ENCODE measurements at regions not wholly inside any gene's neighbourhood (a gene's known extent, or its start where the extent isn't known, plus 50 kb on each side); places are given as distances from the start of the nearest gene placed in this dataset.

DNA sequence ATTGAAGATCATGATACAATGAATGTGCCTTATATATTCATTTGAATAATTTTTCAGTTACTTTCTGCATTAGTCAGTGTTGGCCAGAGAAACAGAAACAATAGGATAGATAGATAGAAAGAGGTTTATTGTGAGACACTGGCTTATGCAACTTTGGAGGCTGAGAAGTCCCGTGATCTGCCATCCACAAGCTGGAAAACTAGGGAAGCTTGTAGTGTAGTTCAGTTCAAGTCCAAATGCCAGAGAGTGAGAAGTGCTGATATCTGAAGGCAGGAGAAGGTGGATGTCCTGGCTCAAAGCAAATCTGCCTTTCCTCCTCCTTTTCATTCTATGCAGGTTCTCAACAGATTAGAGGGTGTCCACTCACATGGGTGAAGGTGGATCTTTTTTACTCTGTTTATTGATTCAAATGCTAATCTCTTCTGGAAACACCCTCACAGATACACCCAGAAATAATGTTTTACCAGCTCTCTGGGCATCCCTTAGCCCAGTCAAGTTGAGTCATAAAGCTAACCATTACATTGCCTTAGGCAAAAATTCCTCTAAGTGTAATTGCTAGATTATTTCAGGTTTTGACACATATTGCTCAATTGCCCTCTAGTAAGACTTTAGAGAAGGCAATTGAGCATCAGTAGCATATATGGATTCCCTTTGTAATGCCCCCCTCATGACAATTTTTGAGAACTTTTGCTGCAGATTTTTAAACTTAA lies 341.4 kb downstream of the LPIN1 start:
- DNase-seq (ENCODE audit: insufficient read length, low spot score) (no peak), FAIRE-seq (no peak)
- TF ChIP-seq CTCF (IDR thresholded peaks at IDR 0.05; ENCODE audit: insufficient read depth, missing control alignments): no peak

- FAIRE-seq (no peak), DNase-seq (ENCODE audit: insufficient read length, low spot score) (no peak)
- no peak for TF ChIP-seq CTCF (IDR thresholded peaks at IDR 0.05; ENCODE audit: insufficient read depth, missing control alignments)
These were observed 342.6 kb downstream of the LPIN1 start for GRCh38 chr2:12089001-12089400.

- no peak for TF ChIP-seq CTCF (IDR thresholded peaks at IDR 0.05; ENCODE audit: insufficient read depth, missing control alignments)
These were observed 343.1 kb downstream of the LPIN1 start for GRCh38 chr2:12089496-12089895.

GRCh38 chr2:12090072-12090471 lies 343.6 kb downstream of the LPIN1 start:
- TF ChIP-seq CTCF (IDR thresholded peaks at IDR 0.05; ENCODE audit: insufficient read depth, missing control alignments): no peak
- no peak for DNase-seq (ENCODE audit: insufficient read length, low spot score)
- no peak for FAIRE-seq

More at GRCh38 chr2:12089496-12089895, 343.1 kb downstream of the LPIN1 start:
- DNase-seq (ENCODE audit: insufficient read length, low spot score) (no peak), FAIRE-seq (no peak)

DNA sequence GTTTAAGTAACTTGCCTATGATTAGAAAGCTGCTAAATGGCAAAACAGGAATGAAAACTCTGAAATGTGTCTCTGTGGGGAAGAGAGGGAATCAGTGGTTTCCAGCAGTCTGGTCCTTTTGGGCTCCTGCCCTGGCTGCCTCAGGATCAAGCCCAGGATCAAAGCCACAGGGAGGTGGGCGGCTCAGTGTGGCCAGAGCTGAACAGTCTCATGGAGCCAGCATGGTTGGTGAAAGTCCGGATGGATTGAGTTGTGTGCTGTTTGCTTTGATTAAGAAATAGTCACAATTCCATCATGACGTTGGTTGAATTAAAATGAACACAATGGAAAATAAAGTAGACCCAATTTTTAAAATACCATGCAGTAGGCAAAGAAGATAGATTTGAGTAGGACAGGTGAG lies 344.2 kb downstream of the LPIN1 start:
- FAIRE-seq: no peak

GRCh38 chr2:12091201-12091806 lies 344.9 kb downstream of the LPIN1 start:
- DNase-seq (ENCODE audit: insufficient read length, low spot score): no peak
- TF ChIP-seq CTCF (IDR thresholded peaks at IDR 0.05; ENCODE audit: insufficient read depth, missing control alignments): no peak
- FAIRE-seq: no peak

More for the DNA sequence above, 344.2 kb downstream of the LPIN1 start:
- TF ChIP-seq CTCF (IDR thresholded peaks at IDR 0.05; ENCODE audit: insufficient read depth, missing control alignments): no peak
- DNase-seq (ENCODE audit: insufficient read length, low spot score): no peak

GRCh38 chr2:12094134-12094533 lies 347.7 kb downstream of the LPIN1 start:
- DNase-seq (ENCODE audit: insufficient read length, low spot score) (no peak), FAIRE-seq (no peak)
- TF ChIP-seq CTCF (IDR thresholded peaks at IDR 0.05; ENCODE audit: insufficient read depth, missing control alignments): no peak
